Neural progenitor cell (in vitro differentiated cells): ENCODE measurements at regions not wholly inside any gene's neighbourhood (a gene's known extent, or its start where the extent isn't known, plus 50 kb on each side); places are given as distances from the start of the nearest gene placed in this dataset.

ENCODE experiments used
- DNase-seq: peaks from one replicate; pipeline ENCODE4 v3.0.0-alpha.2; 2016; ENCODE audit warnings: low spot score
- H2AFZ ChIP-seq: fragments of 200-600 bp; sonication (generic); replicated peaks from 2 replicates; pipeline ENCODE4 v1.6.1; 2016; ENCODE audit warnings: antibody characterized with exemption
- H3F3A ChIP-seq: fragments of 200-600 bp; sonication (generic); 2 replicates; pipeline ENCODE4 v1.6.1; 2016; ENCODE audit warnings: antibody characterized with exemption, low read depth
- H3K27ac ChIP-seq: fragments of 200-600 bp; sonication (generic); 2 replicates; pipeline ENCODE4 v1.5.1; 2016; ENCODE audit warnings: mild to moderate bottlenecking
- H3K27me3 ChIP-seq: fragments of 200-600 bp; sonication (generic); 2 replicates; pipeline ENCODE4 v1.6.1; 2016; ENCODE audit warnings: mild to moderate bottlenecking, moderate library complexity
- H3K36me3 ChIP-seq: fragments of 200-600 bp; sonication (generic); 2 replicates; pipeline ENCODE4 v1.5.1; 2016
- H3K4me1 ChIP-seq: fragments of 200-600 bp; sonication (generic); 2 replicates; pipeline ENCODE4 v1.6.1; 2016; ENCODE audit warnings: mixed run types
- H3K4me2 ChIP-seq: fragments of 200-600 bp; sonication (generic); 2 replicates; pipeline ENCODE4 v1.6.1; 2016
- H3K4me3 ChIP-seq: fragments of 200-600 bp; sonication (generic); 2 replicates; pipeline ENCODE4 v1.5.1; 2016
- H3K79me2 ChIP-seq: fragments of 200-600 bp; sonication (generic); 2 replicates; pipeline ENCODE4 v1.6.1; 2016; ENCODE audit warnings: low read depth
- H3K9ac ChIP-seq: fragments of 200-600 bp; sonication (generic); 2 replicates; pipeline ENCODE4 v1.6.1; 2016
- H3K9me3 ChIP-seq: fragments of 200-600 bp; sonication (generic); 2 replicates; pipeline ENCODE4 v1.5.1; 2016; ENCODE audit warnings: low read depth
- H4K20me1 ChIP-seq: fragments of 200-600 bp; sonication (generic); 2 replicates; pipeline ENCODE4 v1.6.1; 2016; ENCODE audit warnings: low read depth
- H3K27ac Mint-ChIP-seq: 3 replicates; pipeline ENCODE4 v1.8.0; 2021; ENCODE audit warnings: mixed read lengths
- H3K27me3 Mint-ChIP-seq: 2 replicates; pipeline ENCODE4 v1.8.0; 2022; ENCODE audit warnings: low read depth, mild to moderate bottlenecking, inconsistent platforms, moderate library complexity, mixed read lengths; ENCODE audit not compliant: insufficient read depth
- H3K36me3 Mint-ChIP-seq: 3 replicates; pipeline ENCODE4 v1.8.0; 2021; ENCODE audit warnings: mixed read lengths
- H3K4me1 Mint-ChIP-seq: 3 replicates; pipeline ENCODE4 v1.8.0; 2021; ENCODE audit warnings: mixed read lengths
- H3K4me3 Mint-ChIP-seq: 3 replicates; pipeline ENCODE4 v1.8.0; 2021; ENCODE audit warnings: mild to moderate bottlenecking, moderate library complexity, mixed read lengths
- H3K9me3 Mint-ChIP-seq: 3 replicates; pipeline ENCODE4 v1.8.0; 2020; ENCODE audit warnings: mixed read lengths
- EZH2 ChIP-seq: fragments of 200-600 bp; sonication (generic); IDR thresholded peaks from 2 replicates; pipeline ENCODE4 v1.6.1; 2017; ENCODE audit warnings: antibody characterized with exemption, mild to moderate bottlenecking, moderate library complexity
- EZH2phosphoT487 ChIP-seq: fragments of 200-600 bp; sonication (generic); IDR thresholded peaks from 2 replicates; pipeline ENCODE4 v1.6.1; 2017; ENCODE audit warnings: antibody characterized with exemption
- TF ChIP-seq, protein P1 (sequence below): fragments of 200-600 bp; sonication (generic); IDR thresholded peaks from 2 replicates; pipeline ENCODE4 v1.5.1; 2017; ENCODE audit warnings: antibody characterized with exemption, mild to moderate bottlenecking

DNA sequence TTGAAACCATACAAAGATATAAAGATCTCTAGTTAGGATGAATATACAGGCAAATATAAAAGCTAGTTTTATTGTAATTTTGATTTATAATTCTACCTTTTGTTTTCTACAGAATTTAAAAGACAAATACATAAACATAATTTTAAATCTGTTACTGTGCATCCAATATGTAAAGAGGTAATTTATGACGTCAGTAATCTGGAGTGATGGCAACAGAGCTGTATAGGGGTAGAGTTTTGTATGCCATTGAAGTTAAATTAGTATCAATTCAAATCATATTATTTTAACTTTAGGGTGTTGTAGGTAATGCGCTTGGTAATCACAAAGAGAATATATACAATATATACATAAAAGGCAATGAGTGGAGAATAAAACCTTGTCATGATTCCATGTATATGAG, 183.7 kb upstream of the ARHGAP24 start:
- Mint-ChIP-seq H3K36me3 (no peaks in the 10 kb centered on the region), H3K27ac (no peak overlapping the region), H3K9me3 (peaks cover 8% of the 10 kb centered on the region), H3K4me1 (no peaks in the 10 kb centered on the region), H3K4me3 (no peak overlapping the region), H3K27me3 (no peaks in the 10 kb centered on the region)
- Histone ChIP-seq H3K4me1 (no peaks in the 10 kb centered on the region), H2AFZ (no peak overlapping the region), H4K20me1 (no peaks in the 10 kb centered on the region), H3K9ac (no peak overlapping the region), H3K4me2 (no peak overlapping the region), H3K79me2 (no peaks in the 10 kb centered on the region), H3K36me3 (no peaks in the 10 kb centered on the region), H3K27ac (no peak overlapping the region), H3K27me3 (no peaks in the 10 kb centered on the region), H3K9me3 (no peaks in the 10 kb centered on the region), H3K4me3 (no peak overlapping the region), H3F3A (no peaks in the 10 kb centered on the region)
- no peak for DNase-seq
- TF ChIP-seq EZH2phosphoT487, result no peak

DNA sequence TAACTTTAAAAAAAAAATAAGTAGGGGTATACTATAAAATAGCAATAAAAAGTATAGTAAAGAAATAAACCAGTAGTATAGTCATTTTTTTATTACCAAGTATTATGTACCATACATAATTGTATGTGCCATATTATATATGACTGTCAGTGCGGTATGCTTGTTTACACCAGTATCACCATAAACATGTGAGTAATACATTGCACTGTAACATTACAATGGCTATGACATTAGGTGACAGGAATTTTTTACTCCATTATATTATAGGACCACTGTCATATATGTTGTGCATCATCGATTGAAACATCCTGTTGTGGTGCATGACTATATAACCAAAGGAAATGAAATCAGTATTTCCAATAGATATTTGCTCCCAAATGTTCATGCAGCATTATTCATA, 176.9 kb upstream of the ARHGAP24 start:
- Histone ChIP-seq H3K9ac (no peak overlapping the region), H3F3A (peaks cover 5% of the 10 kb centered on the region), H3K36me3 (no peaks in the 10 kb centered on the region), H3K4me3 (no peak overlapping the region), H3K27ac (no peak overlapping the region), H3K79me2 (no peaks in the 10 kb centered on the region), H3K27me3 (no peaks in the 10 kb centered on the region), H3K4me1 (peaks cover 12% of the 10 kb centered on the region), H4K20me1 (no peaks in the 10 kb centered on the region), H3K4me2 (no peak overlapping the region), H2AFZ (no peak overlapping the region), H3K9me3 (no peaks in the 10 kb centered on the region)
- Mint-ChIP-seq H3K9me3 (no peaks in the 10 kb centered on the region), H3K4me3 (no peak overlapping the region), H3K27me3 (peaks cover 2% of the 10 kb centered on the region), H3K4me1 (peaks cover 15% of the 10 kb centered on the region), H3K36me3 (no peaks in the 10 kb centered on the region), H3K27ac (no peak overlapping the region)
- TF ChIP-seq EZH2phosphoT487 (no peak), EZH2 (no peak)
- TF ChIP-seq, protein P1, sequence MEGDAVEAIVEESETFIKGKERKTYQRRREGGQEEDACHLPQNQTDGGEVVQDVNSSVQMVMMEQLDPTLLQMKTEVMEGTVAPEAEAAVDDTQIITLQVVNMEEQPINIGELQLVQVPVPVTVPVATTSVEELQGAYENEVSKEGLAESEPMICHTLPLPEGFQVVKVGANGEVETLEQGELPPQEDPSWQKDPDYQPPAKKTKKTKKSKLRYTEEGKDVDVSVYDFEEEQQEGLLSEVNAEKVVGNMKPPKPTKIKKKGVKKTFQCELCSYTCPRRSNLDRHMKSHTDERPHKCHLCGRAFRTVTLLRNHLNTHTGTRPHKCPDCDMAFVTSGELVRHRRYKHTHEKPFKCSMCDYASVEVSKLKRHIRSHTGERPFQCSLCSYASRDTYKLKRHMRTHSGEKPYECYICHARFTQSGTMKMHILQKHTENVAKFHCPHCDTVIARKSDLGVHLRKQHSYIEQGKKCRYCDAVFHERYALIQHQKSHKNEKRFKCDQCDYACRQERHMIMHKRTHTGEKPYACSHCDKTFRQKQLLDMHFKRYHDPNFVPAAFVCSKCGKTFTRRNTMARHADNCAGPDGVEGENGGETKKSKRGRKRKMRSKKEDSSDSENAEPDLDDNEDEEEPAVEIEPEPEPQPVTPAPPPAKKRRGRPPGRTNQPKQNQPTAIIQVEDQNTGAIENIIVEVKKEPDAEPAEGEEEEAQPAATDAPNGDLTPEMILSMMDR, result no peak
- no peak for DNase-seq

DNA sequence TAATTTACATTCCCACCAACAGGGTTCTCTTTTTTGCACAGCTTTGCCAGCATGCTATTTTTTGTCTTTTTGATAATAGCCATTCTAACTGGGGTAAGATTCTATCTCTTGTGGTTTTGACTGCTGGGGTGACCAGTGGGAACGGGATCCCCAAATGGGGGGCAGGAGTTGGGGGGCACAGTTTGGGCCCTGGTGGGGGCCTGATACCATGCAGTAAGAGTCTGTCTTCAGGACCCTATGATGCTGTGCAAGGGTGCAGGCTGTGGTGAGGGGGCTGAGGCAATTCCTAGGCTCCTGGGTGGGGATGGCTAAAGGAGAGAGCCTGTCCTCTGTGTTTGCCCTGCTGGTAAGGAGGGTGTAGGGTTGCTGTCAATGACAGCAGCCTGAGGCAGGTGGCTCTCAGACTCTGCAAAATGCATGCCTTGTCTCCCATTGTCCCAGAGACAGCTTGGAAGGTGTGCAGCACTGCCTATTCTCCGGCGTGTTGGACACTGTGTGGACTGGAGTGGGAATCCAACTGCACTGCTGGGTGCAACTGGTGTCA, 172.7 kb upstream of the ARHGAP24 start:
- Mint-ChIP-seq H3K4me1 (peaks cover 17% of the 10 kb centered on the region), H3K4me3 (no peak overlapping the region)
- H3K4me2 ChIP-seq, result peak overlapping the region; percentile 12

DNA sequence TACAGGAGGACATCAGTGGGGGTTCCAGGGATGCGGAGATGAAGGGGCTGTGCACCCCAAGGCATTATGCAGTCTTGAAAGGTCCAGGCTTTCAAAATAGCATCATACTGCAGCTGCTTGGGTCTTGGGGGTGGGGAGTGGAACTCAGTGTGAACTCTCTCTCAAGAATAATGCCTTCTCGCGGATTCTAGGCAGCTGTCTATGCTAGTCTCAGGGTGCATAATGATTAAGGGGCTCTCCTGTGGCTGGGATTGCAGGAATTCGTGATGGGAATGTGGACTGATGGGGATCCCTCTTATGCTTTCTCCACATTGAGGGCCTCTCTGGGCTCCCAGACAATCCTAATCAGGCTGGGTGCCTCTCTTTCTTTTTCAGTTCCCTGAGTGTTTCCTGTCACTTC, 172.2 kb upstream of the ARHGAP24 start:
- Histone ChIP-seq H3K27ac (peak overlapping the region; percentile 30), H3K4me2 (peak overlapping the region; percentile 12), H3K9ac (no peak overlapping the region), H4K20me1 (no peaks in the 10 kb centered on the region), H3K4me3 (no peak overlapping the region), H3F3A (peaks cover 5% of the 10 kb centered on the region), H2AFZ (peak overlapping the region; percentile 95), H3K9me3 (no peaks in the 10 kb centered on the region), H3K36me3 (no peaks in the 10 kb centered on the region), H3K79me2 (no peaks in the 10 kb centered on the region), H3K27me3 (no peaks in the 10 kb centered on the region), H3K4me1 (peaks cover 23% of the 10 kb centered on the region)
- peaks cover 2% of the 10 kb centered on the region for H3K27me3 Mint-ChIP-seq
- TF ChIP-seq EZH2phosphoT487 (no peak), EZH2 (no peak)
- TF ChIP-seq, protein P1, result no peak
- H3K4me1 Mint-ChIP-seq, result peaks cover 17% of the 10 kb centered on the region
- peak overlapping the region; percentile 93 for H3K27ac Mint-ChIP-seq
- no peaks in the 10 kb centered on the region for H3K9me3 Mint-ChIP-seq
- H3K4me3 Mint-ChIP-seq, result no peak overlapping the region
- DNase-seq, result peak; percentile 5
- no peaks in the 10 kb centered on the region for H3K36me3 Mint-ChIP-seq

More for the DNA sequence above, 172.7 kb upstream of the ARHGAP24 start:
- Histone ChIP-seq H3K9ac (no peak overlapping the region), H4K20me1 (no peaks in the 10 kb centered on the region), H3K79me2 (no peaks in the 10 kb centered on the region), H3K4me1 (peaks cover 23% of the 10 kb centered on the region), H3K27me3 (no peaks in the 10 kb centered on the region), H3K27ac (no peak overlapping the region), H2AFZ (peak overlapping the region; percentile 95), H3F3A (peaks cover 5% of the 10 kb centered on the region), H3K4me3 (no peak overlapping the region), H3K9me3 (no peaks in the 10 kb centered on the region), H3K36me3 (no peaks in the 10 kb centered on the region)
- DNase-seq, result peak; percentile 7
- TF ChIP-seq, protein P1, result no peak
- no peak for TF ChIP-seq EZH2
- no peak for TF ChIP-seq EZH2phosphoT487
- Mint-ChIP-seq H3K9me3 (no peaks in the 10 kb centered on the region), H3K36me3 (no peaks in the 10 kb centered on the region), H3K27me3 (peaks cover 2% of the 10 kb centered on the region), H3K27ac (peak overlapping the region; percentile 62)
